Tibial nerve (tissue), 4 donors: ENCODE measurements at regions not wholly inside any gene's neighbourhood (a gene's known extent, or its start where the extent isn't known, plus 50 kb on each side); places are given as distances from the start of the nearest gene placed in this dataset.

Experiments used
- DNase-seq, 2 donors: peaks; one replicate each; pipeline ENCODE4 v3.0.0-alpha.2; 2019; ENCODE audit warnings: low spot score in 2 of 2
- H3K27ac ChIP-seq, 4 donors: fragments of 200-600 bp; sonication (generic) in 3 of 4; one replicate each; pipeline ENCODE4 v1.5.1; 2017 to 2019; ENCODE audit warnings: mild to moderate bottlenecking in 1 of 4
- H3K27me3 ChIP-seq, 2 donors: fragments of 200-600 bp; sonication (generic) in 1 of 2; one replicate each; pipeline versions ENCODE4 v1.5.1 to v1.6.0; 2017 to 2019
- H3K36me3 ChIP-seq, 3 donors: fragments of 200-600 bp; sonication (generic); one replicate each; pipeline ENCODE4 v1.5.1; 2018 to 2019
- H3K4me1 ChIP-seq, 4 donors: fragments of 200-600 bp; sonication (generic) in 3 of 4; one replicate each; pipeline ENCODE4 v1.5.1; 2017 to 2019
- H3K4me3 ChIP-seq, 4 donors: fragments of 200-600 bp; sonication (generic) in 3 of 4; one replicate each; pipeline ENCODE4 v1.5.1; 2017 to 2019; ENCODE audit warnings: mild to moderate bottlenecking in 1 of 4, moderate library complexity in 1 of 4
- H3K9me3 ChIP-seq, 4 donors: fragments of 200-600 bp; sonication (generic) in 3 of 4; one replicate each; pipeline ENCODE4 v1.5.1; 2017 to 2019
- EP300 ChIP-seq, 2 donors: sonication (generic); formaldehyde crosslinking; IDR thresholded peaks; one replicate each; pipeline ENCODE4 v1.6.1; 2017; ENCODE audit warnings: antibody characterized with exemption in 2 of 2, mild to moderate bottlenecking in 1 of 2
- POLR2A ChIP-seq, 2 donors: fragments of 450-650 bp; IDR thresholded peaks; one replicate each; pipeline ENCODE4 v1.6.1; 2017; ENCODE audit warnings: antibody characterized with exemption in 2 of 2, mild to moderate bottlenecking in 2 of 2, moderate library complexity in 2 of 2
- WGBS, 2 donors: methylation state at CpG; one replicate each; pipeline ENCODE4 v1.1.5; 2018; 5-methylcytosine and 5-hydroxymethylcytosine counted together
- TF ChIP-seq, protein P1 (sequence below), 5 experiments: fragments of 200-600 bp in 3 of 5; fragments of 450-650 bp in 2 of 5; sonication (generic) in 3 of 5; IDR thresholded peaks; one replicate each; pipeline ENCODE4 v1.5.1; 2016 to 2019; ENCODE audit warnings: antibody characterized with exemption in 5 of 5, mild to moderate bottlenecking in 3 of 5, moderate library complexity in 2 of 5

DNA sequence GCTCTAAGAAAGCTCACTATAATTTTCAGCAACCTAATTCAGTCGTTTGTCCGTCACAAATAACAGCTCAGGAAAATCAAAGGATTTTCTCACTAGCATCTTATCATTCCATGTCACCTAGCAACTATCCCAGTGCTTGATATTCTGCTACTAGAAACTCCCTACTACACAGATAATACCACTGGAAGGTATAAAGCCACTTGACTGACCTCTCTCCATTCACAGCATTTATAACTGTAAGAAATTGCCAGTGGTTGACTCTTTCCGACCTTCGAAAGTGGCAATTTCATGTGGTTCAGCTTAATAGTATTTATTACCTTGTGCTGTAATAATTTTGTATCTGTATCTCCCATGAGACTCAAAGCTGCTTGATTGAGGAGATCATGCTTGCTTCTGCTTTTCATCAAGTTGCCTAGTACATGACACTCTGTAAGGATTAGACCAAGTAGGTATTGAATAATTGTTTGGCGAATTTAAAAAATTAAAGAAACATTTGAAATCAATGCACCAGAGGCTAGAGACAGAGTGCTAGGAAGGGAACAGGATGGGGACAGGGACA lies 79.6 kb upstream of the TACR1 start:
- Histone ChIP-seq H3K36me3 (no peaks in the 10 kb centered on the region), H3K27ac (no peak overlapping the region), H3K4me1 (peaks cover 0 to 3% (median 0%) of the 10 kb centered on the region in 4 donors), H3K9me3 (no peaks in the 10 kb centered on the region), H3K4me3 (no peak overlapping the region), H3K27me3 (no peaks in the 10 kb centered on the region)
- no peak for DNase-seq
- TF ChIP-seq, protein P1, sequence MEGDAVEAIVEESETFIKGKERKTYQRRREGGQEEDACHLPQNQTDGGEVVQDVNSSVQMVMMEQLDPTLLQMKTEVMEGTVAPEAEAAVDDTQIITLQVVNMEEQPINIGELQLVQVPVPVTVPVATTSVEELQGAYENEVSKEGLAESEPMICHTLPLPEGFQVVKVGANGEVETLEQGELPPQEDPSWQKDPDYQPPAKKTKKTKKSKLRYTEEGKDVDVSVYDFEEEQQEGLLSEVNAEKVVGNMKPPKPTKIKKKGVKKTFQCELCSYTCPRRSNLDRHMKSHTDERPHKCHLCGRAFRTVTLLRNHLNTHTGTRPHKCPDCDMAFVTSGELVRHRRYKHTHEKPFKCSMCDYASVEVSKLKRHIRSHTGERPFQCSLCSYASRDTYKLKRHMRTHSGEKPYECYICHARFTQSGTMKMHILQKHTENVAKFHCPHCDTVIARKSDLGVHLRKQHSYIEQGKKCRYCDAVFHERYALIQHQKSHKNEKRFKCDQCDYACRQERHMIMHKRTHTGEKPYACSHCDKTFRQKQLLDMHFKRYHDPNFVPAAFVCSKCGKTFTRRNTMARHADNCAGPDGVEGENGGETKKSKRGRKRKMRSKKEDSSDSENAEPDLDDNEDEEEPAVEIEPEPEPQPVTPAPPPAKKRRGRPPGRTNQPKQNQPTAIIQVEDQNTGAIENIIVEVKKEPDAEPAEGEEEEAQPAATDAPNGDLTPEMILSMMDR (IDR thresholded peaks at IDR 0.05), result no peak
- no peak for TF ChIP-seq POLR2A (IDR thresholded peaks at IDR 0.05)
- no peak for TF ChIP-seq EP300 (IDR thresholded peaks at IDR 0.05)
- 79 to 80% methylated on average over 5 of the region's 5 CpGs for WGBS, 2 donors

DNA sequence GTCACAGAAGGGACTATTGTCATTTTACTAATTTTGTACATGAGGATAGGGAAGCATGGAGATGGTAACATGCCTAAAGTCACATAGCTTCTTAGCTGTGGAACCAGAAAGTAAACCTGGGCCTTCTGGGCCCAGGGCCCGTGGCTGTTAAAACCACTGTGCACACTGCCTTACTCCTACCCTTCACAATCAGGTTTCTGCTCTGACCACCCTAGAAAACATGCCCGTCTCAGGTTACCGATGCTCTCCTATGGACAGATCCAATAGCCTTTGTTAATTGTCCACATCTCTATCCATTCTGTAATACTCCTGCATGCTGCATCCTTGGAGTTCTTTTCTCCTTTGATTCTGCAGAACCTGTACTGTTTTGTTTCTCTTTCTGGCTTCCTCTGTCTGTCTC lies 79.0 kb upstream of the TACR1 start:
- Histone ChIP-seq H3K4me1 (peaks cover 0 to 3% (median 0%) of the 10 kb centered on the region in 4 donors), H3K9me3 (peaks cover 0 to 5% (median 0%) of the 10 kb centered on the region in 4 donors), H3K27ac (no peak overlapping the region), H3K27me3 (no peaks in the 10 kb centered on the region), H3K4me3 (no peak overlapping the region), H3K36me3 (no peaks in the 10 kb centered on the region)
- DNase-seq, result no peak
- WGBS, 2 donors, result 76 to 84% methylated on average over 3 of the region's 3 CpGs
- TF ChIP-seq POLR2A (IDR thresholded peaks at IDR 0.05) (no peak), EP300 (IDR thresholded peaks at IDR 0.05) (no peak)
- TF ChIP-seq, protein P1 (IDR thresholded peaks at IDR 0.05), result no peak

- Histone ChIP-seq H3K4me1 (peaks cover 0 to 3% (median 0%) of the 10 kb centered on the region in 4 donors), H3K9me3 (peaks cover 0 to 8% (median 0%) of the 10 kb centered on the region in 4 donors), H3K27ac (no peak overlapping the region), H3K36me3 (no peaks in the 10 kb centered on the region), H3K4me3 (no peak overlapping the region), H3K27me3 (no peaks in the 10 kb centered on the region)
- DNase-seq, result no peak
- TF ChIP-seq, protein P1 (IDR thresholded peaks at IDR 0.05), result no peak
- TF ChIP-seq EP300 (IDR thresholded peaks at IDR 0.05), result no peak
- TF ChIP-seq POLR2A (IDR thresholded peaks at IDR 0.05), result no peak
Measured at GRCh38 chr2:75277111-75277510, 77.8 kb upstream of the TACR1 start.

DNA sequence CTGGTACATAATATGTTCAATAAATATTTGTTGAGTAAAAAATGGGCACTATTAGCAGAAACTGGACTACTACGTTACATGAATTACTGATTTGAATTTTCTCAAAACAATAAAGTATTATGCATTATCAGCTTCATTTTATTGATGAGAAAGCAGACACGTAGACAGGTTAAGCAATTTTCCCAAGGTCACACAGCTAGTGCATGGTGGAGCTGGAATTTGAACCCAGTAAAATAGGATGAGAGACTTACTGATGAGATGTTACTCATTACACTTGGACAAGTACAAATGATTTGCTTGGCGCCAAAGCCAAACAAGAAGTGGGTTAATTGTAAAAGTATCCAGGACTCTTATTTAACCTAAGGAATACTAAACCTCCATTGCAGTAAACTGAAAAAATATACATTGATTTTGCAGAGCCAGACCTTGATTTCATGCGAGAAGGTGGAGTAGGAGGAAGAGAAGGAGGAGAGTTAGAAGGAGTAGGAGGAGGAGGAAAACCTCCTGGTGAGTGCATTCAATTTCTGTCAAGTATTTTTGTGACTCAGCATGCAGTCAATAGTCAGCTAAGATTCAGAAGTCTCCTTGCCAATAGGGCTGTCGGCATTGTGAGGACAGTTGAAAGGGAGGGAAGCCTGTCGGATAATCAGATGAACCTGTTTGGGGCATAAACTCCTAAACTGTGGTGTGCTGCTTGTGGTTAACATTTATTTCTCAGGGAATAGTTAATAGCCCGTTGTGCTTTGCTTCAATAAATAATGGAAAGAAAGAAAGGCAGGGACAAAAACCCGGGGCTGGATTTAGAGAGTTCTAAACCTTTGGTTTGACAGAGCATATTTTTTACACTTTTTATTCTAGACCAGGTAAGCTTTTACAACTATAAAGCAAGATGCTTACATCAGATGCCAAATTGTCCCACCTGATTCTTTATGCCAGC lies 77.0 kb upstream of the TACR1 start:
- no peak overlapping the region for H3K27ac ChIP-seq
- no peak for DNase-seq
- H3K9me3 ChIP-seq, result peaks cover 0 to 8% (median 0%) of the 10 kb centered on the region in 4 donors
- TF ChIP-seq, protein P1 (IDR thresholded peaks at IDR 0.05), result no peak
- TF ChIP-seq POLR2A (IDR thresholded peaks at IDR 0.05) (no peak), EP300 (IDR thresholded peaks at IDR 0.05) (no peak)
- H3K4me1 ChIP-seq, result peaks cover 0 to 3% (median 0%) of the 10 kb centered on the region in 4 donors
- no peaks in the 10 kb centered on the region for H3K36me3 ChIP-seq
- H3K27me3 ChIP-seq, result no peaks in the 10 kb centered on the region
- no peak overlapping the region for H3K4me3 ChIP-seq
- 50 to 54% methylated on average over 8 of the region's 8 CpGs for WGBS, 2 donors

DNA sequence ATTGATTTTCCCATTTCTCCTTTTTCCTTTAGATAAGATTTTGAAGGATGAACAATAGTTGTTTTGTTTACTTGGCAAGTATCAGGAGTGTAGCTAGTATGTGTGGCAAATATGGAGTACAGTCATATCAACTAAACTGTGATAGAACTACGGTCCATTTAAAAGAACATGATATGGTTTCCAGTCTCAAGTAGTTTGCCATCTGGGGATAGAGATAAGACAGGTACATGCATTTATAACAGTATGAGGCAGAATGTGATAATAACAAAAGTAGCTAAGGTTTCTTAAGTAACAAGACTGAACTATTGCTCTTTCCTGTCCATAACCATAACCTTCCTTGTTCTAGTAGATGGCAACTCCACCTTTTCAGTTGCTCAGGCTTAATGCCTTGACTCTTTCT lies 75.6 kb upstream of the TACR1 start:
- Histone ChIP-seq H3K27me3 (no peaks in the 10 kb centered on the region), H3K4me3 (no peak overlapping the region), H3K4me1 (peaks cover 0 to 3% (median 0%) of the 10 kb centered on the region in 4 donors), H3K27ac (no peak overlapping the region), H3K36me3 (no peaks in the 10 kb centered on the region), H3K9me3 (peaks cover 0 to 8% (median 0%) of the 10 kb centered on the region in 4 donors)
- TF ChIP-seq POLR2A (IDR thresholded peaks at IDR 0.05) (no peak), EP300 (IDR thresholded peaks at IDR 0.05) (no peak)
- TF ChIP-seq, protein P1 (IDR thresholded peaks at IDR 0.05), result no peak
- no peak for DNase-seq
- WGBS, 2 donors, result 86 to 97% methylated on average over 1 of the region's 1 CpG
